ENCODE measurements at regions not wholly inside any gene's neighbourhood (a gene's known extent, or its start where the extent isn't known, plus 50 kb on each side); places are given as distances from the start of the nearest gene placed in this dataset.

GRCh38 chr1:69230208-69230607 is 337.5 kb upstream of the LRRC7 start:
- TF ChIP-seq CTCF (IDR thresholded peaks at IDR 0.05 in 8 of 11, conservative IDR thresholded peaks at IDR 0.05 in 3 of 11) (no peak), POLR2AphosphoS5 (IDR thresholded peaks at IDR 0.05) (no peak), POLR2A (IDR thresholded peaks at IDR 0.05) (no peak)
